Neural cell (in vitro differentiated cells): ENCODE measurements at regions not wholly inside any gene's neighbourhood (a gene's known extent, or its start where the extent isn't known, plus 50 kb on each side); places are given as distances from the start of the nearest gene placed in this dataset.

Experiments
- H2AFZ ChIP-seq: fragments of 200-600, 300-800 bp; sonication (generic), shearing (Covaris generic); 2 replicates; pipeline ENCODE4 v1.6.0; 2014; ENCODE audit warnings: low read depth, mild to moderate bottlenecking, antibody characterized with exemption, low read length, moderate library complexity
- H3F3A ChIP-seq: fragments of 200-600 bp; shearing (Covaris generic); 2 replicates; pipeline ENCODE4 v1.6.1; 2016; ENCODE audit warnings: mild to moderate bottlenecking, moderate library complexity, mixed read lengths, antibody characterized with exemption, low read length; ENCODE audit not compliant: insufficient read depth, poor library complexity, severe bottlenecking
- H3K27ac ChIP-seq: fragments of 200-600, 300-800 bp; sonication (generic), shearing (Covaris generic); 2 replicates; pipeline ENCODE4 v1.5.1; 2014; ENCODE audit warnings: mild to moderate bottlenecking, low read length, moderate library complexity
- H3K27me3 ChIP-seq: fragments of 300-800, 200-600 bp; sonication (generic), shearing (Covaris generic); 2 replicates; pipeline ENCODE4 v1.6.0; 2014; ENCODE audit warnings: mild to moderate bottlenecking, low read depth, low read length, moderate library complexity; ENCODE audit not compliant: insufficient read depth
- H3K36me3 ChIP-seq: fragments of 300-800, 200-600 bp; sonication (generic), shearing (Covaris generic); 2 replicates; pipeline ENCODE4 v1.5.1; 2014; ENCODE audit warnings: mild to moderate bottlenecking, antibody characterized with exemption, low read length, moderate library complexity; ENCODE audit not compliant: insufficient read depth
- H3K4me2 ChIP-seq: fragments of 300-800, 200-600 bp; sonication (generic), shearing (Covaris generic); 2 replicates; pipeline ENCODE4 v1.6.0; 2014; ENCODE audit warnings: mild to moderate bottlenecking, low read length
- H3K4me3 ChIP-seq: fragments of 300-800, 200-600 bp; sonication (generic), shearing (Covaris generic); 2 replicates; pipeline ENCODE4 v1.5.1; 2014; ENCODE audit warnings: mild to moderate bottlenecking, low read length, moderate library complexity
- H3K79me2 ChIP-seq: fragments of 200-600 bp; shearing (Covaris generic); replicated peaks from 2 replicates; pipeline ENCODE4 v1.6.0; 2014; ENCODE audit warnings: mild to moderate bottlenecking, low read length, moderate library complexity; ENCODE audit not compliant: insufficient read depth
- H3K9ac ChIP-seq: fragments of 300-800, 200-600 bp; sonication (generic), shearing (Covaris generic); 2 replicates; pipeline ENCODE4 v1.6.1; 2016; ENCODE audit warnings: mild to moderate bottlenecking, low read length, mixed read lengths
- H3K9me2 ChIP-seq: fragments of 200-600 bp; shearing (Covaris generic); 2 replicates; pipeline ENCODE4 v1.6.1; 2016; ENCODE audit warnings: mild to moderate bottlenecking, low read length, mixed read lengths; ENCODE audit not compliant: insufficient read depth
- H3K9me3 ChIP-seq: fragments of 200-600, 300-800 bp; sonication (generic), shearing (Covaris generic); 2 replicates; pipeline ENCODE4 v1.6.1; 2016; ENCODE audit warnings: mild to moderate bottlenecking, mixed run types, low read length, moderate library complexity, mixed read lengths
- H4K20me1 ChIP-seq: fragments of 200-600 bp; shearing (Covaris generic); 2 replicates; pipeline ENCODE4 v1.6.1; 2016; ENCODE audit warnings: mild to moderate bottlenecking, mixed run types; ENCODE audit not compliant: insufficient read depth
- EP300 ChIP-seq: fragments of 450-650 bp; conservative IDR thresholded peaks from 2 replicates; pipeline ENCODE4 v1.6.1; 2014; ENCODE audit warnings: antibody characterized with exemption, mild to moderate bottlenecking, moderate library complexity; ENCODE audit not compliant: poor library complexity, severe bottlenecking
- EZH2 ChIP-seq: fragments of 200-600, 300-800 bp; shearing (Covaris generic), sonication (generic); IDR thresholded peaks from 2 replicates; pipeline ENCODE4 v1.6.1; 2014; ENCODE audit warnings: antibody characterized with exemption, low read length, borderline replicate concordance, mild to moderate bottlenecking; ENCODE audit not compliant: insufficient read depth, poor library complexity, severe bottlenecking
- MXI1 ChIP-seq: fragments of 450-650 bp; conservative IDR thresholded peaks from 2 replicates; pipeline ENCODE4 v1.6.1; 2014; ENCODE audit warnings: antibody characterized with exemption, mild to moderate bottlenecking; ENCODE audit not compliant: poor library complexity, severe bottlenecking
- POLR2AphosphoS5 ChIP-seq: IDR thresholded peaks from 2 replicates; pipeline ENCODE4 v1.6.1; 2012
- RAD21 ChIP-seq: fragments of 450-650 bp; conservative IDR thresholded peaks from 2 replicates; pipeline ENCODE4 v1.6.1; 2014; ENCODE audit warnings: antibody characterized with exemption, mild to moderate bottlenecking, moderate library complexity
- SMC3 ChIP-seq: fragments of 450-650 bp; conservative IDR thresholded peaks from 2 replicates; pipeline ENCODE4 v1.6.1; 2014; ENCODE audit warnings: antibody characterized with exemption, mild to moderate bottlenecking, moderate library complexity; ENCODE audit not compliant: poor library complexity
- TAF1 ChIP-seq: IDR thresholded peaks from 2 replicates; pipeline ENCODE4 v1.6.1; 2012; ENCODE audit warnings: low read depth
- TF ChIP-seq, protein P1 (sequence below): IDR thresholded peaks from 2 replicates; pipeline ENCODE4 v1.6.1; 2012; ENCODE audit warnings: borderline replicate concordance
- TF ChIP-seq, protein P2 (sequence below): fragments of 450-650 bp; IDR thresholded peaks from 2 replicates; pipeline ENCODE4 v1.5.1; 2014; ENCODE audit warnings: antibody characterized with exemption, mild to moderate bottlenecking, moderate library complexity; ENCODE audit not compliant: poor library complexity, severe bottlenecking

DNA sequence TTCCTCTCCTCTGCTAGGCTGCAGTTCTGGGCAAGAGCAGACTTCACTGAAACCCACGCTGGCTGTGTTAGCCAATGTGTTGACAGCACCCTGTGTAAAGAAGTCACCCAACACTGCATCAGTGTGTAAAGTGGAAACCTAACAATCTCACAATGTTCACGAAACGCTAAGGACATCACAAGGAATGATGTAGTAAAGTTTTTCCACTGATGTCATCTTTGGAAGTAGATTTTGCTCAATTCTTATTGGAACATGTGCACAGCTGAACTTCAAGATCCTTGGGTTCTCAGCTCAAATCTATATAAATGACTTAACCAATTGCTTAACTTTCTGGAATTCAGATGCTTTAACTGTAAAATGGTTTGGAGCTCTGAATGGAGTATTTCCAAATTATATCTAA, 1112.5 kb downstream of the TSN start:
- Histone ChIP-seq H3K27me3 (no peaks in the 10 kb centered on the region), H4K20me1 (no peaks in the 10 kb centered on the region), H3K9me3 (no peaks in the 10 kb centered on the region), H3K79me2 (no peaks in the 10 kb centered on the region), H2AFZ (no peak overlapping the region), H3K4me3 (no peak overlapping the region), H3K9ac (no peak overlapping the region), H3K27ac (no peak overlapping the region), H3F3A (no peaks in the 10 kb centered on the region), H3K9me2 (no peaks in the 10 kb centered on the region), H3K36me3 (no peaks in the 10 kb centered on the region), H3K4me2 (no peak overlapping the region)
- TF ChIP-seq POLR2AphosphoS5: no peak
- no peak for TF ChIP-seq TAF1
- TF ChIP-seq EZH2: no peak
- no peak for TF ChIP-seq RAD21
- TF ChIP-seq MXI1: no peak
- TF ChIP-seq, protein P1, sequence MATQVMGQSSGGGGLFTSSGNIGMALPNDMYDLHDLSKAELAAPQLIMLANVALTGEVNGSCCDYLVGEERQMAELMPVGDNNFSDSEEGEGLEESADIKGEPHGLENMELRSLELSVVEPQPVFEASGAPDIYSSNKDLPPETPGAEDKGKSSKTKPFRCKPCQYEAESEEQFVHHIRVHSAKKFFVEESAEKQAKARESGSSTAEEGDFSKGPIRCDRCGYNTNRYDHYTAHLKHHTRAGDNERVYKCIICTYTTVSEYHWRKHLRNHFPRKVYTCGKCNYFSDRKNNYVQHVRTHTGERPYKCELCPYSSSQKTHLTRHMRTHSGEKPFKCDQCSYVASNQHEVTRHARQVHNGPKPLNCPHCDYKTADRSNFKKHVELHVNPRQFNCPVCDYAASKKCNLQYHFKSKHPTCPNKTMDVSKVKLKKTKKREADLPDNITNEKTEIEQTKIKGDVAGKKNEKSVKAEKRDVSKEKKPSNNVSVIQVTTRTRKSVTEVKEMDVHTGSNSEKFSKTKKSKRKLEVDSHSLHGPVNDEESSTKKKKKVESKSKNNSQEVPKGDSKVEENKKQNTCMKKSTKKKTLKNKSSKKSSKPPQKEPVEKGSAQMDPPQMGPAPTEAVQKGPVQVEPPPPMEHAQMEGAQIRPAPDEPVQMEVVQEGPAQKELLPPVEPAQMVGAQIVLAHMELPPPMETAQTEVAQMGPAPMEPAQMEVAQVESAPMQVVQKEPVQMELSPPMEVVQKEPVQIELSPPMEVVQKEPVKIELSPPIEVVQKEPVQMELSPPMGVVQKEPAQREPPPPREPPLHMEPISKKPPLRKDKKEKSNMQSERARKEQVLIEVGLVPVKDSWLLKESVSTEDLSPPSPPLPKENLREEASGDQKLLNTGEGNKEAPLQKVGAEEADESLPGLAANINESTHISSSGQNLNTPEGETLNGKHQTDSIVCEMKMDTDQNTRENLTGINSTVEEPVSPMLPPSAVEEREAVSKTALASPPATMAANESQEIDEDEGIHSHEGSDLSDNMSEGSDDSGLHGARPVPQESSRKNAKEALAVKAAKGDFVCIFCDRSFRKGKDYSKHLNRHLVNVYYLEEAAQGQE: no peak
- TF ChIP-seq, protein P2, sequence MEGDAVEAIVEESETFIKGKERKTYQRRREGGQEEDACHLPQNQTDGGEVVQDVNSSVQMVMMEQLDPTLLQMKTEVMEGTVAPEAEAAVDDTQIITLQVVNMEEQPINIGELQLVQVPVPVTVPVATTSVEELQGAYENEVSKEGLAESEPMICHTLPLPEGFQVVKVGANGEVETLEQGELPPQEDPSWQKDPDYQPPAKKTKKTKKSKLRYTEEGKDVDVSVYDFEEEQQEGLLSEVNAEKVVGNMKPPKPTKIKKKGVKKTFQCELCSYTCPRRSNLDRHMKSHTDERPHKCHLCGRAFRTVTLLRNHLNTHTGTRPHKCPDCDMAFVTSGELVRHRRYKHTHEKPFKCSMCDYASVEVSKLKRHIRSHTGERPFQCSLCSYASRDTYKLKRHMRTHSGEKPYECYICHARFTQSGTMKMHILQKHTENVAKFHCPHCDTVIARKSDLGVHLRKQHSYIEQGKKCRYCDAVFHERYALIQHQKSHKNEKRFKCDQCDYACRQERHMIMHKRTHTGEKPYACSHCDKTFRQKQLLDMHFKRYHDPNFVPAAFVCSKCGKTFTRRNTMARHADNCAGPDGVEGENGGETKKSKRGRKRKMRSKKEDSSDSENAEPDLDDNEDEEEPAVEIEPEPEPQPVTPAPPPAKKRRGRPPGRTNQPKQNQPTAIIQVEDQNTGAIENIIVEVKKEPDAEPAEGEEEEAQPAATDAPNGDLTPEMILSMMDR: no peak
- no peak for TF ChIP-seq EP300
- no peak for TF ChIP-seq SMC3

DNA sequence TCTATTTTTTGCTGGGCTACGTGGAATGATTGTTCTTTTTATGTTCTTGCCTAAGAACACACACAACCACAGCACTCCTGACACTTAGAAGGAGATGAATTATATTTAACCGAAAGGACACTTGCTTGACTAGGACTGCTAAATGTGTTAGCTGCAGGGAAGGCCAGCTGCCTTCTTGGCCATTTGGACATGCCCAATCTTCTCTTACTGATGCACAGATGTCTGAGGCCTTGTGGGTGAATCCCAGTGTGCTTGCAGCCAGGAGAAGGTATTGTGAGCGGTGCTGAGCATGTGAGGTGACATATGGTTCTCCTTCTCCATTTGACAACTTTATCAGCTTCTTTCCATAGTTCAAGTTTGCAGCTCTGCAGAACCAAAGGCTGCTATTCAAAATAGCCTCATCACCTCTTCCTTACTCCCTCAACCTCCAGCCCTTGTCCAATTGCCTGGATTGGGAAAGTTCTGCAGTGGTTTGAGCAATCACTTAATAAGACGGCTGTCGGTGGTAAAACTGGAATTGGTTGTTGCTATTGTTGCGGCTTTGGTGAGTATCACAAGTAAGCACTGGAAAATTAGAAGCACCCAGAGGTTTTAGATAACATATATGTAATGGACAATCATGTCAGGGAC, 1113.3 kb downstream of the TSN start:
- Histone ChIP-seq H3K4me3 (no peak overlapping the region), H3K9me2 (no peaks in the 10 kb centered on the region), H2AFZ (no peak overlapping the region), H3K9ac (no peak overlapping the region), H3K4me2 (no peak overlapping the region), H4K20me1 (no peaks in the 10 kb centered on the region), H3K27ac (no peak overlapping the region), H3K79me2 (no peaks in the 10 kb centered on the region), H3K27me3 (no peaks in the 10 kb centered on the region), H3K9me3 (no peaks in the 10 kb centered on the region), H3F3A (no peaks in the 10 kb centered on the region), H3K36me3 (no peaks in the 10 kb centered on the region)
- no peak for TF ChIP-seq RAD21
- TF ChIP-seq SMC3: no peak
- no peak for TF ChIP-seq POLR2AphosphoS5
- TF ChIP-seq, protein P1: no peak
- no peak for TF ChIP-seq TAF1
- TF ChIP-seq, protein P2: no peak
- no peak for TF ChIP-seq MXI1
- TF ChIP-seq EP300: no peak
- no peak for TF ChIP-seq EZH2
